DND-41 (cell line): ENCODE measurements at regions not wholly inside any gene's neighbourhood (a gene's known extent, or its start where the extent isn't known, plus 50 kb on each side); places are given as distances from the start of the nearest gene placed in this dataset.

ENCODE experiments used
- EZH2 ChIP-seq: IDR thresholded peaks from 3 replicates; pipeline ENCODE4 v1.6.1; 2012; ENCODE audit warnings: borderline replicate concordance, low read depth, mild to moderate bottlenecking, moderate library complexity, low read length, inconsistent platforms; ENCODE audit not compliant: severe bottlenecking
- TF ChIP-seq, protein P1 (sequence below): IDR thresholded peaks from 2 replicates; pipeline ENCODE4 v1.5.1; 2012; ENCODE audit warnings: borderline replicate concordance, low read length, moderate library complexity, mild to moderate bottlenecking; ENCODE audit not compliant: poor library complexity, severe bottlenecking; ENCODE audit errors: extremely low read depth

DNA sequence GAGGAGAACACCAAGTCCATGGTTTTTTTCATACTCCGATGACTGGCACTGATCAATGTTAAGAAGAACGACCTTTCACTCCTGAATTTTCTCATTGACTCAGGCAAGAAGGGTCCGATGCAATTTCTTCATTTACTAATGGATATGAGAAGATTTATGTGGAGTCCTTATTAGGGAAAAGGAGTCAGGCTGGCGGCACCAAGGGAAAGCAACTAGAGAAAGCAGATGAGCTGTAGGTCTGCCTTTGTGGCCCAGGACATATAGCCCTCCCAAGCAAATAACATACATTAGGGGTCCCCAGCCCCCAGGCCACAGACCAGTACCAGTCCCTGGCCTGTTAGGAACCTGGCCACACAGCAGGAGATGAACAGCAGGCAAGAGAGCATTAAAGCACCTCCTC, 206.8 kb downstream of the KBTBD8 start:
- TF ChIP-seq, protein P1, sequence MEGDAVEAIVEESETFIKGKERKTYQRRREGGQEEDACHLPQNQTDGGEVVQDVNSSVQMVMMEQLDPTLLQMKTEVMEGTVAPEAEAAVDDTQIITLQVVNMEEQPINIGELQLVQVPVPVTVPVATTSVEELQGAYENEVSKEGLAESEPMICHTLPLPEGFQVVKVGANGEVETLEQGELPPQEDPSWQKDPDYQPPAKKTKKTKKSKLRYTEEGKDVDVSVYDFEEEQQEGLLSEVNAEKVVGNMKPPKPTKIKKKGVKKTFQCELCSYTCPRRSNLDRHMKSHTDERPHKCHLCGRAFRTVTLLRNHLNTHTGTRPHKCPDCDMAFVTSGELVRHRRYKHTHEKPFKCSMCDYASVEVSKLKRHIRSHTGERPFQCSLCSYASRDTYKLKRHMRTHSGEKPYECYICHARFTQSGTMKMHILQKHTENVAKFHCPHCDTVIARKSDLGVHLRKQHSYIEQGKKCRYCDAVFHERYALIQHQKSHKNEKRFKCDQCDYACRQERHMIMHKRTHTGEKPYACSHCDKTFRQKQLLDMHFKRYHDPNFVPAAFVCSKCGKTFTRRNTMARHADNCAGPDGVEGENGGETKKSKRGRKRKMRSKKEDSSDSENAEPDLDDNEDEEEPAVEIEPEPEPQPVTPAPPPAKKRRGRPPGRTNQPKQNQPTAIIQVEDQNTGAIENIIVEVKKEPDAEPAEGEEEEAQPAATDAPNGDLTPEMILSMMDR: no peak
- TF ChIP-seq EZH2: no peak
